Cardiac fibroblast (primary cell): ENCODE measurements at regions not wholly inside any gene's neighbourhood (a gene's known extent, or its start where the extent isn't known, plus 50 kb on each side); places are given as distances from the start of the nearest gene placed in this dataset.

Source experiments
- DNase-seq, 2 donors: peaks; one replicate each; pipeline versions ENCODE4 v3.0.0 to v3.0.0-alpha.2; 2010; ENCODE audit warnings: low read depth in 2 of 2
- H3K4me3 ChIP-seq, 2 donors: replicated peaks in 1 of 2; 1 replicate in 1 of 2; 2 replicates in 1 of 2; pipeline ENCODE4 v1.5.1; 2011; ENCODE audit warnings: low read depth in 2 of 2, low read length in 2 of 2, mild to moderate bottlenecking in 2 of 2, moderate library complexity in 1 of 2
- TF ChIP-seq, protein P1 (sequence below): IDR thresholded peaks from one replicate; pipeline ENCODE4 v1.5.1; 2011; ENCODE audit warnings: low read depth, mild to moderate bottlenecking, low read length, inconsistent platforms

DNA sequence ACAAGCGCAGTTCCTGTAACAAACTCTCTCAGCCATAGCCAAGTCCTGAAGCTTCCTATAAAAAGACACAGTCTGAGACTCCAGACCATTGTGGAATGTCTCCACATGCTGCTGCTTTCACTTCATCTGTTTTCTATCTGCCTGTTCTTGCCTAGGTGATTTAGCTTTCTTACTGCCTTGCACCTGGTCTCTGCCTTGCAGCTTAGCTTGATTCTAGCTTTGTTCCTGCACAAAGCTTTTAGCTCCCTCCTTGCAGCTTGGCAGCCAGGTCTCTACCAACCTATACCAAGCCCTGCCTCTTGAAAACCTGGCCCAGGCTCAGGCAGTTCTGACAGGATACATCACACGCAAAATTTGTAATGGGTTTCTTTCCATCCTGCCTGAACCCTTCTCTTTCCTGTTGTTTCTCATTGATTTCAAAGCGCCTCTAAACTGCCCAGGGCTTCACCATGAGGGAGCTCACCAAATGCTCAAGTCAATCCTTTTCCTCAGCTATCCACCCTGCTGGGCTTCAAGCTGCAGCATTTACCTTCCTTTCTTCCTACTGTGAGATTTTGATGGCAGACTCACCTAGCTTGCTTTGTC is 941.3 kb upstream of the NXPH2 start:
- DNase-seq, result no peak
- no peak overlapping the region for H3K4me3 ChIP-seq
- TF ChIP-seq, protein P1, sequence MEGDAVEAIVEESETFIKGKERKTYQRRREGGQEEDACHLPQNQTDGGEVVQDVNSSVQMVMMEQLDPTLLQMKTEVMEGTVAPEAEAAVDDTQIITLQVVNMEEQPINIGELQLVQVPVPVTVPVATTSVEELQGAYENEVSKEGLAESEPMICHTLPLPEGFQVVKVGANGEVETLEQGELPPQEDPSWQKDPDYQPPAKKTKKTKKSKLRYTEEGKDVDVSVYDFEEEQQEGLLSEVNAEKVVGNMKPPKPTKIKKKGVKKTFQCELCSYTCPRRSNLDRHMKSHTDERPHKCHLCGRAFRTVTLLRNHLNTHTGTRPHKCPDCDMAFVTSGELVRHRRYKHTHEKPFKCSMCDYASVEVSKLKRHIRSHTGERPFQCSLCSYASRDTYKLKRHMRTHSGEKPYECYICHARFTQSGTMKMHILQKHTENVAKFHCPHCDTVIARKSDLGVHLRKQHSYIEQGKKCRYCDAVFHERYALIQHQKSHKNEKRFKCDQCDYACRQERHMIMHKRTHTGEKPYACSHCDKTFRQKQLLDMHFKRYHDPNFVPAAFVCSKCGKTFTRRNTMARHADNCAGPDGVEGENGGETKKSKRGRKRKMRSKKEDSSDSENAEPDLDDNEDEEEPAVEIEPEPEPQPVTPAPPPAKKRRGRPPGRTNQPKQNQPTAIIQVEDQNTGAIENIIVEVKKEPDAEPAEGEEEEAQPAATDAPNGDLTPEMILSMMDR, result no peak

DNA sequence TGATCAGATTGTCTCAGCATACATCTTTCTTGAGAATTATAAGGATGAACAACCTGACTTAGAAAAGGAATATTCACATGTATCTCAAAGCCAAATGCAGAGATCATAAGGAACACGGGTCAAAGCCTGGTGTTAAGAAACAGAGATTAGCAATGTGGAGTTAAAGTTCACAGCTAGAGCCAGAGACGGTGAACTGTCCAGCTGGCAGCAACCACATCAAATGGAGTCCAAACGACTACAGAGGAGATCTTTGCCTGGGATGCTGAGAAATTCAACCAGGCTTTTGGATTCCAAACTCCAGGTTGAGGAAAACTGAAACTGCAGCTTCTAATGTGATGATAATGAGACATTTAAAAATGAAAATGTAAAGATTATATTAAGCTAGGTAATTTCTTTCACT is 939.9 kb upstream of the NXPH2 start:
- DNase-seq, result no peak
- H3K4me3 ChIP-seq, result no peak overlapping the region
- TF ChIP-seq, protein P1, result no peak

DNA sequence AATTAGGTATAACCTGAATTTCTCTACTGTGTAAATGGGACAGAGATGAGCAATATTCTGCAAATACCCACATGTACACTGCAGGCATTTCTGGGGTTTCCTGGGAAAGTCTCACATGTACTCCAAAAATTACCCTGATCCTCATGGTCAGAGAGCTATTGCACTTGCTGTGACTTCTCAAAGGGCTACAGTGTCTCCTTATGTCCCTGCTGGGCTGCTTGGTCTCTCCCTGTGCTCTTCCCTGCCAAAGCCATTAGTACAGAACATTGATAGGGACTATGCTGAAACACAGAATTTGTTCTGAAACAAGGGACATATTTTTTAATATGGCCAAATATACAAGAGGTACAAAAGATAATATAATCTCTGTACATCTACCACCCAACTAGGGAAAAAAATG is 924.4 kb upstream of the NXPH2 start:
- TF ChIP-seq, protein P1, result no peak
- no peak overlapping the region for H3K4me3 ChIP-seq
- no peak for DNase-seq

DNA sequence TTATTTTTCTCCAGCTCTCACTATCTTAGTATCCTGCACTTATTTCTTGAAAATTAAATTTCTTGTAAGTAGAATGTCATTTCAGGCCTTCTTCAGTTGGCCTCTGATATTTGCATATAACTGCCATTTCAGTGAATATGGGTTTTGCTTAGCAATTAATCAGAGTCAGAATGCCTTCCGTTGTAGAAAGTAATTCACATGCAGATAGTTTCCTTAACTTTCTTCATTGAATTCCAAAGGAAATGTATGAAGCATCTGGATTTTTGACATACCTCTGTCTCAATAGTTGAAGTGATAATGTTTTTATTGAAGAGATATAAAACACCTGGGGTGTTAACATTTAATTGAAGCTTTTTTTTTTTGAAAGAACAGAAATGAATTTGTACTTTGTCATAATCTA is 914.1 kb upstream of the NXPH2 start:
- no peak overlapping the region for H3K4me3 ChIP-seq
- DNase-seq, result no peak
- TF ChIP-seq, protein P1, result no peak

DNA sequence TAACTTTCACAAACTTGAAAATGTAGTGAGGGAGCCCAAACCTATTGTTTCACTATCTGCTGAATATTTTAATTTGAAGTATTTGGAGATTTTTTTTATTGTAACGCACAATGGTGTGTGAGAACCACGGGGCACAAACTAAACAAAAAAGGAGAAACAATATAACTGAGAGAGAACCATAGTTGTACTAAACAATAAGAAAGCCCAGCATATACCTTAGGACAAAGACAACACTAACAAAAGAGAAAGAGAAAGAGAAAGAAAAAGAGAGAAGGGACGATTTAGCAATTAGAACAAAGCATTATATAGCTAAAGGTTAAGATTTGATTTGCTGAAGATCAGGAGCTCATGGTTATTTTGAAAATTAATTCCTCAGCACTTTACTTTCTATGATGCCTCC is 906.0 kb upstream of the NXPH2 start:
- no peak overlapping the region for H3K4me3 ChIP-seq
- DNase-seq, result no peak
- TF ChIP-seq, protein P1, result no peak

DNA sequence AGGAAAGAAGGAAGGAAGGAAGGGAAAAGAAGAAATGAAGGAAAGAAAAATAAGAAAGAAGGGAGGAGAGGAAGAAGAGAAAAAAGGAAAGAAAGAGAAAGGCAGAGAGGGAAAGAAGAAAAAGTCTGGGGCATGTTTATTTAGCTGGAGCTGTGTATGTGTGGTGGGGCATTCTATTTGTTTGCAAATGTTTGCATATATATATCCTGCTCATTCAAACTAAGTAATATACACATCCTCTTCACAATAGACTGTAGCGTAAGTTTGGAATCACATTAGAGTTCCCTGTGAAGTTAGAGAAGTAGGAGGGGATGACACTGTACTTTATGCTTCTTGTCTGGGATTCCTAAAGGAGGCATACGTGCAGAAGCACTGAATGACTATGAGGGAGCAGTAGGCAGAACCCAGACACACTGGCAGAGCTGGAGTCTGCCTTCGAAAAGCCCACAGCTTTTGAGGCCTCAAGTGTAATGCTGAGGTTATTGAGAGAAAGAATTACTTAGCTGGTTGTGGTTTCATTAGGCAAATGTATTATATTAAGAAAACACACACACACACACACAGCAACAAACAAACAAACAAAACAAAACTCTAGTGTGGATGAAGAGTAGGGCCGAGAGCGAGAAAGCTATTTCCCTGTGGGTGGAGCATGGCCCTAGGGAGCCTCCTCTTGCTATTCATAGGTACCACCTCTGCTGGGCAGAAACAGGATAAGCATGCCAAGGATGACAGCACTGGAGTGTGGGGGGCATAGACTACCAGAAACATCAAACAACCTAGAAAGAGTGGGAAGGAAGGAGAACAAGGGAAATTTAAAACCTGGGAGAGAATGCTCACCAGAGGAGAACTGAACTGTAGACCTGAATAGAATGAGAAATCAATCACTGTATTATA is 905.1 kb upstream of the NXPH2 start:
- TF ChIP-seq, protein P1, result no peak
- DNase-seq, result no peak
- no peak overlapping the region for H3K4me3 ChIP-seq
